Keratinocyte (primary cell): ENCODE measurements at regions not wholly inside any gene's neighbourhood (a gene's known extent, or its start where the extent isn't known, plus 50 kb on each side); places are given as distances from the start of the nearest gene placed in this dataset.

ENCODE experiments used
- CTCF ChIP-seq, 3 experiments: IDR thresholded peaks in 1 of 3; conservative IDR thresholded peaks in 1 of 3; optimal IDR thresholded peaks in 1 of 3; 2 replicates in 2 of 3; 3 replicates in 1 of 3; pipeline versions ENCODE3 to v1.5.1; 2011; ENCODE audit warnings: low read length in 3 of 3, mild to moderate bottlenecking in 3 of 3, moderate library complexity in 2 of 3, control low read depth in 1 of 3, inconsistent platforms in 1 of 3; ENCODE audit not compliant: insufficient read depth in 2 of 3; ENCODE audit errors: extremely low read depth in 1 of 3
- EZH2 ChIP-seq: IDR thresholded peaks from one replicate; pipeline ENCODE4 v1.6.1; 2012; ENCODE audit warnings: inconsistent platforms, mild to moderate bottlenecking, low read length, moderate library complexity

GRCh38 chr5:125399885-125400284 is 653.4 kb upstream of the ZNF608 start:
- no peak for TF ChIP-seq CTCF (optimal IDR thresholded peaks at IDR 0.05 in 1 of 3, IDR thresholded peaks at IDR 0.05 in 1 of 3, conservative IDR thresholded peaks at IDR 0.05 in 1 of 3; ENCODE audit: extremely low read depth in 1 of 3, insufficient read depth in 2 of 3, low read length in 3 of 3)
- TF ChIP-seq EZH2: no peak
